H4 (cell line): ENCODE measurements at regions not wholly inside any gene's neighbourhood (a gene's known extent, or its start where the extent isn't known, plus 50 kb on each side); places are given as distances from the start of the nearest gene placed in this dataset.

Experiments
- DNase-seq: peaks from one replicate; pipeline ENCODE4 v3.0.0-alpha.2; 2015; ENCODE audit warnings: low spot score

DNA sequence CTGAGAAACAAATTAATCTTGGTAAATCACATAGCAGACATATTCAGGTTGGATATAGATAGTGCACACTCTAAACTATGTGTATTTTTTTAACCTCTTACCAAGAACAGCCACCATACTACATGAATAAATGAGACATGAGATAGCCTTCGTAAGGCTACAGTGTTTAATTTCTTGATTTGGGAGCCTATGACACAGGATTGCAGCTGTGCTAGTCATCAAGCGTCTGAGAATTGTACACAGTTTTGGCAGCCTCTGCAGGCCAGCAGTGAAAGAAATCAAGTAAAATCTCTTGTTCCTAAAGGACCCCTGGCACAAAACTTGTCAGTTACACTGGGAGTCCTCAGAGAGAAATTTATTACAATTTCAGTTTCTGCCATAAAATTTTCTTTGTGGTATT lies 236.1 kb downstream of the C12orf50 start:
- DNase-seq: no peak

- no peak for DNase-seq
Measured at GRCh38 chr12:87784350-87784749, 244.9 kb downstream of the C12orf50 start.

DNA sequence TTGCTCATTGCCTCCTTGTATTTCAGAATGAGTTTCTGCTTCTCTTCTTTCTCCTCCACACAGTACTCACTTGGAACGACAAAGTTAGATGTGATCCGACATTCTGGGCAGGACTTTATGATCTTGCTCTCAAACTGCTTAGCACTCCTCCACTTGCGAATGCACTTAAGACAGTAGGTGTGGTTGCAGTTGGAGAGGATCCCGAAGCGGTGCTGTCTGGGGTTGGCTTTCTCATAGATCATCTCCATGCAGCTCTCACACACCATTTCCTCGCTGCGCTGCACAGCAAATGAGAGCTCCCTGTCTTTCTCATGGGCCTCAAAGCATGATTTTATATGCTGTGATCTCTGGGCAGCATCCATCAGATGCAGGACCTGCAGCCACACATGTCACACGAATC lies 245.7 kb downstream of the C12orf50 start:
- no peak for DNase-seq

GRCh38 chr12:87782838-87783237 lies 246.4 kb downstream of the C12orf50 start:
- DNase-seq: no peak

DNA sequence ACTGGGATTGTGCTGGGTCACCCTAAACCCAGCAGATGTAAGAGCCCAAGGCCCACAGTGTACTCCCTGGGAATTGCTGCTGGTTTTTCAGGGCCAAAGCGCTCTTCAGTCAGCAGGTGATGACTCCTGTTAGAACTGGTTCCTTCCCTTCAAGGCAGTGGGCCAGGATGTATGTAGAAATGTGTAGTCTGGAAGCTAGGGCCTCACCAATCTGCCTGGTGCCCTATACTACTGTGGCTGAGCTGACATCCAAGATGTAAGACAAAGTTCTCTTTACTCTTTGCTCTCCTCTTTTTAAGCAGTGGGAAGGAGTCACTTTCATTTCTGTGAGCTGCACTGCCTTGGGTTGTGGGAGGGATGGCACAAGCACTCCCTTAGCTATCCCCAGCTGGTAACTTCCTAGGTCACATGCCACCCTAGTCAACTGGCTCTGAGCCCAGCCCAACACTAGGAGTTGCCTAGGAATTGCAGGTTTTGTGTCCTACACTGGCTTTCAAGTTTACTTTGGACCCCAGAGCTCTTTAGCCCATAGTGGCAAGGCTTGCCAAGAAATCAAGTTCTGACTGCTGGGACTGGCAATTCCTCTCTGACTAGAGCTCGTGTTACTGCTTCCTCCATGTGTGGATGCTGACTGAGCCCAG lies 249.2 kb downstream of the C12orf50 start:
- DNase-seq: peak; percentile 60

DNA sequence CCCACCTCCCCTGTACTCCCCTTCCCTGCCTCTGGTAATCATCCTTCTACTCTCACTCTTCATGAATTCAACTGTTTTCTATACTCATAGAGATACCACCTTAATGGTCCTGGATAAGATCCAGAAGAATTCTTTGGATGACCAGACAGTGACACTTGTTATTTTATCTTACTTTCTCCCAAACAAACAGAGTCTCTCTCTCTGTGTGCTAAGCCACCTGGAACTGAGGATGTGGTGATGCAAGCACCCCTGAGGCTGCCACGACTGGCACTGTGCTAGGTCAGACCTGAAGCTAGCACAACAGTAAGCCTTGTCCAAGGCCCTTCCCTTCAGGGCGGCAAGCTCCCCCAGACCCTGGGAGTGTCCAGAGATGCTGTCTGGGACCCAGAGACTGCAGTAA lies 250.2 kb downstream of the C12orf50 start:
- DNase-seq: peak; percentile 13

DNA sequence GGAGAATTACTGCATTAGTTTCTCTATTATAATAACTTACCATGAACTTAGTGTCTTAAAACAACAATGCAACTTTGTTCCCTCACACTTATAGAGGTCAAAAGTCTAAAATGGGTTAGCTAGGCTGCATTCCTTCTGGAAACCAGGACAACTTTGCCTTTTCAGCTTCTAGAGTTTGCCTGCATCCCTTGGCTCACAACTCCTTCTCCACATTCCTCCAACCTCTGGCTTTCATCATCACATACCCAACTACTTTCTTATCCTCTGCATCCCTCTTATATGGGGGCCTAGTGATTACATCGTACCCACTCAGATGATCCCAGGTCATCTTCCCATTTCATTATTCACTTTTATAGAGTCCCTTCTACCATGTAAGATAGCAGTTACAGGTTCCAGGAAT lies 251.1 kb downstream of the C12orf50 start:
- no peak for DNase-seq

GRCh38 chr12:87775784-87776183 lies 253.4 kb downstream of the C12orf50 start:
- no peak for DNase-seq

- no peak for DNase-seq
Measured at GRCh38 chr12:87775051-87775450, 254.2 kb downstream of the C12orf50 start.

GRCh38 chr12:87772401-87772800 lies 256.8 kb downstream of the C12orf50 start:
- DNase-seq: no peak

DNA sequence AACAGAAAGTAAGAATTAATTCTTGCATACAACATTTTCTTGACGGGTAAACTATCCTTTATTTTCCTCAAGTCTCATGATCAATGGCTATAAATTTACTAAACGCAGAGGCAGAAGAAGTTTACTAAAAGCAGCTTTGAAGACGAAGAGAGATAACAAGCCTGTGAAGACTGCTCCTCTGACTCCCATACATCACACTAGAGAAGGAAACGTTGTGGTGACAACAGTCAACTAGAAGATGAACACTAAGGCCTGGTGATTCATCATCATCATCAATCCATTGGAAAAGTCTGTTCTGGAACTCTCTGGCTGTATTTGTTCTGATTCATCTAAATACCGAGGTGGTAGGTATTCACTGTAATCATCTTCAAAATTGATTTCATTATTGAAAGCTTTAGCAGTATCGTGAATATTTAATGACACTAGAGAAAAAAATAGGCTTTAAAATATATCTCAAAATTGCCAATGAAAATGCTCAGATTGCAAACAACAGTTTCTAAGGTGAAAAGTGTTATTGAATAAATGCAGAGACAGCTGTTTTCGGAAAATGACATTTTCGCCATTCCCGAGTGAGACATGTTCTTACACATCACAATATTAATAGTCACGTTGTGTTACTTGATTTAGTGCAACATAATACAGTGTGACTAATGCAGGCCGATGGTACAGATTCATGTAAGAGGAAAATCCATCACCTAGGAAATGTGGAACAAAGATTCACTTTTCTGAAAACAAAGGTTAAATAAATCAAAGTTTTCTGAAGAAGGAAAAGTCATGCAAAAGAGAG lies 260.5 kb downstream of the C12orf50 start:
- DNase-seq: no peak

DNA sequence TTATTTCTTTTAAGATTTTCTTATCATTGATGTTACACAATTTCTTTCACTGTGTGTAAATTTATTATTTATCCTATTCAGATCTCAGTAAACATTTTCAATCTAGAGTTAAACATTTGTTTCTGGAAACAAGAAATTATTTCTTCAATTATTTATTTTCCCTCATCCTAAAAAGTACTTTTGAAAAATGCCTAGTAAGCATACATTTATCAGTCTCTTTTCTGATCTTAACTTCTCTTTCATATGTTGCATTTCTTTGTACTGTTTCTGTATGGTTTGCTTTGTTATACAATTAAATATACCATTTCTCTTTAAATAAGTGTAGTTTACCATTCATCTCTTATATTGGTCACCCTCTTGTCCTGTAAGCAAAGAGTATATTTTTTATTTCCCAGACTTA lies 263.2 kb downstream of the C12orf50 start:
- DNase-seq: no peak

- no peak for DNase-seq
Measured at GRCh38 chr12:87760943-87761342, 268.3 kb downstream of the C12orf50 start.

DNA sequence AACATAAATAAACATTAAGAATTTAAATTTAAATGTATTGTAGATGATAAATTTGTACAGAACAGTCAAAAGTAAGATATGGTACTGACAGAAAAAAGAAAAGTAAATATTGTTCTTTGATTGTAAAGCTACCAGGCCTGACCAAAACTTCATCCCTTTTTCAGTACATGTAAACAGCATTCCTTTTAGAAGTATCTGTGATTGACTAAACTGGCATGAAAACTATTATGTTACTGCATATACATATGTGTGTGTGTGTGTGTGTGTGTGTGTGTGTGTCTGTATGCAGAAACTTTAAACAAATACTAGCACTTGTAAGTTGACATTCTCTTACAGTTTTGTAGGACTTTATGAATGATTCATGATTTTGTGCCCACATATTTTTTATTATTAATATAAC lies 270.9 kb downstream of the C12orf50 start:
- no peak for DNase-seq

- DNase-seq: peak; percentile 12
Measured at GRCh38 chr12:87756721-87757120, 272.5 kb downstream of the C12orf50 start.

- DNase-seq: peak; percentile 85
Measured at GRCh38 chr12:87756111-87756510, 273.1 kb downstream of the C12orf50 start.

DNA sequence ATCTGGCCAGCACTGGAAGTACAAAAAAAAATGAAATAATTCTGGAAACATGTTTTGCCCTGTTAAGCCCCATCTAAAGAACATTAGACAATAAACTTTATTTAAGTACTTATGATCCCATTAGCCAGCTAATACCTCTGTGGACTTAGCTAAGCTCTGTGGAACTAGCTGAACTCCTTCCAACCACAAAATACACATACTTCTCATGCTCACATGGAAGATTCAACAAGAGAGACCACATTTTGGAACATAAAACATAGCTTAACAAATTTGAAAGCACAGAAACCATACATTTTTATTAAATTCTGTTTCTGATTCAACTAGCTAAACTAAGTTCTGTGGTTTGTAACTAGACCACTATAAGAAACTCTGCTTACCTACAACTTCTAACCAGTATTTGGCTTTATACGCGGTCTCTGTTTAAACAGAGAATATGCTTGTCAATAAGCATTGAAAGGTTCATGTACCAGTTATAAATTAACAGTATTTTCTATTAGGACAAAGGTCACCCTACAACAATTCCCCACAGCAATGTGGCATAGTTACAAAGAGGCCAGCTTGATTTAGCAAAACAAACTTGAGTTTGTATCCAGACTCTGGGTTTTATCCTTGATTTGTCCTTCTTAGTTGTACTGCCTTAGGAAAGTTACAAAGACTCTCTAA lies 300.1 kb downstream of the C12orf50 start:
- DNase-seq: no peak

DNA sequence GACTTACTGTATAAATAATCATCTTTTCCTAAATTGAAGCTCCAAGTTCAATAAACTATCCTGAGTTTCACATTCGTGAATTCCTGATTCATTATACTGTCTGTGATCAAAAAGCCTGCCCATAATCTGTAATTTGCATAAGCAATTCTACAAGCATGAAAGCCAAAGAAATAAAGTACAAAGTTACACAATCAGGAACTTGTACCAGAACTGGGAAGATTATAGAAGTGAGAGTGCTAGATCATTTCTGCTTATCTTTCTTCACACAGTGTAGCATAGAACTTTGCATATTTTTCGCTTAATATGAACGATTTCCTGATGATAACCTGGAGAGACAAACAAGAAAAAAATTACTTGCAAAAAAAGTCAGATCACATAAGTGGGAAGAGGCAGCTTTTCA lies 308.2 kb downstream of the C12orf50 start:
- DNase-seq: no peak

- DNase-seq: no peak
Measured at GRCh38 chr12:87704374-87704773, 324.8 kb downstream of the C12orf50 start.

- no peak for DNase-seq
Measured at GRCh38 chr12:87690236-87690810, 338.9 kb downstream of the C12orf50 start.

- DNase-seq: no peak
Measured at GRCh38 chr12:87689196-87689595, 340.0 kb downstream of the C12orf50 start.

DNA sequence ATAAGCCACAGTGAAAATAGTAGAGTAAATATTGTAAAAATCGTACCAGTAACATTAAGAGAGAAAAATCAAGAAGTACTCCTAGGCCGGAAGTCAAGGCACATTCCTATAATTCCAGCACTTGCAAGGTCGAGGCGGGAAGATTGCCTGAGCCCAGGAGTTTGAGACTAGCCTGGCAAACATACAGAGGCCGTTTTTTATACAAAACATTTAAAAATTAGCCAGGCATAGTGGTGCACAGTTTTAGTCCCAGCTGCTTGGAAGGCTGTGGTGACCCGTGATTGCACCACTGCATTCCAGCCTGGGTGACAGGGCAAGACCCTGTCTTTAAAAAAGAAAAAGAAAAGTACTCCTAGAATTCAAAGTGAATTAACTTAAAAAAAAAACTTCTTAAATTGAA lies 341.8 kb downstream of the C12orf50 start:
- peak; percentile 61 for DNase-seq

- no peak for DNase-seq
Measured at GRCh38 chr12:87685696-87686095, 343.5 kb downstream of the C12orf50 start.
